HG02610 (cell line): ENCODE measurements at regions not wholly inside any gene's neighbourhood (a gene's known extent, or its start where the extent isn't known, plus 50 kb on each side); places are given as distances from the start of the nearest gene placed in this dataset.

Source experiments
- ATAC-seq: cut with Tn5 transposase; IDR thresholded peaks from one replicate; pipeline ENCODE4 v1.9.1; 2021; ENCODE audit warnings: mild to moderate bottlenecking, moderate library complexity; ENCODE audit not compliant: unreplicated experiment

DNA sequence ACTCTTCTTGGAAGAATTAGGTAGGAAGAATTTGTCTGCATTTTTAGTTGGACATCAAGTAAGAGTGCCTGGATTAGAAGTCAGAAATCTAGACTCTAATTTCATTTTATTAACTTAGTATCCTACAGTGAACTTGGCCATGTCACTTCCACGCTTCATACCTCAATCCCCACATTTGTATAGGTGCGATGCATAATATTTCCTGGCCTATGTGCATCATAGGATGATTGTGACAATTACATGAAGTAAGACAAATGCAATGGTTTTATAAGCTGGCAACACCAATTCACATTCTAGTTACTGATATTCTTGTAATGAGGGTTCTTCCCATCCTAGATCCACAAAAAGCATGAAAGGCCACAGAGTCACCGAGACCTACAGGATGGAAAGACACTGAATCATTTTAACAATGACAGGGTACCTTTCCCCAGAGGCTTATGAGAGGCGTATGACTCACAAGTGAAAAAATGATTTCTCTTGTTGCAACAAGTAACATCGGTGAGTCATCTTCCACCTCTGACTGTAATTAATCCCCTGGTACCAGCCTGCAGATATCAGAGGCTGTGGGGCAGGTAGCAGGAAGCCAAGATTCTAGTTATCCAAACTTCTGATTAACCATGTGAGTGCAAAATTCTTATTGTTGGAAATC is 56.0 kb upstream of the OR5AK2 start:
- ATAC-seq = no peak

DNA sequence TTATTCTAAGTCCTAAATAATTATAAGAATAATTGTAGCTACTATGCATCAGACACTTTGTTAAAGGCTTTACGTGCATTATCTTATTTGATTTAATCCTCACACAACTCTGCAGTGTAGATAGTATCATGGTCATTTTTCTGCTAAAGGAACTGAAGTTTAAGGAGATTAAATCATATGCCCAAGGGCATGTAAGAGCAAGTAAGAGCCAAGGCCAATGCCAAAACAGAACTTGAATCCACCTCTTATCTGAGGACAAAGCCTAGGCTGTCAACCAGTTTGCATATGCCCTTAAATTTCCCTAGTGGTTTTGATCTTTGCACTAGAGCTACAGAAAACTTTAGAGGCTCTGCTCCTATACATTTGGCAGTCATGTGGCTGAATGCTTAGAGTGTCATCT is 65.6 kb upstream of the OR5AK2 start:
- ATAC-seq = no peak

DNA sequence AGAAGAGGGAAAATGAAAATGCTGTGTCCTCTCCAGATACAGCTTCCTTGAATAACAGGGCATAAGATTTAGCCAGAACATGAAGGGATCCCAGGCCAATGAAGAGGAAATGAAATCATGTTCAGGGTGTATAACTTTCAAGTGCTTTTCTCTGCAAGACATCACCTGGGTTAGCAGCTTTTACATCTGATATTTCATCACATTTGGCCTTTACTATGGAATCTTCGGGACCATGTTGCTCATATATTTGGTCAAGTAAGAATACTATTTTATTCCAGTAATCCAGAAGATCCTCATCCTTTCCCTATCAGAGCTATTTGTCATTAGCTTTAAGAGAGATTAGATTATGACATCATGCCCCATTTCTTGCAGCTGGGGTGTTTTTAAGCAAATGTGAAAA is 66.3 kb upstream of the OR5AK2 start:
- no peak for ATAC-seq

DNA sequence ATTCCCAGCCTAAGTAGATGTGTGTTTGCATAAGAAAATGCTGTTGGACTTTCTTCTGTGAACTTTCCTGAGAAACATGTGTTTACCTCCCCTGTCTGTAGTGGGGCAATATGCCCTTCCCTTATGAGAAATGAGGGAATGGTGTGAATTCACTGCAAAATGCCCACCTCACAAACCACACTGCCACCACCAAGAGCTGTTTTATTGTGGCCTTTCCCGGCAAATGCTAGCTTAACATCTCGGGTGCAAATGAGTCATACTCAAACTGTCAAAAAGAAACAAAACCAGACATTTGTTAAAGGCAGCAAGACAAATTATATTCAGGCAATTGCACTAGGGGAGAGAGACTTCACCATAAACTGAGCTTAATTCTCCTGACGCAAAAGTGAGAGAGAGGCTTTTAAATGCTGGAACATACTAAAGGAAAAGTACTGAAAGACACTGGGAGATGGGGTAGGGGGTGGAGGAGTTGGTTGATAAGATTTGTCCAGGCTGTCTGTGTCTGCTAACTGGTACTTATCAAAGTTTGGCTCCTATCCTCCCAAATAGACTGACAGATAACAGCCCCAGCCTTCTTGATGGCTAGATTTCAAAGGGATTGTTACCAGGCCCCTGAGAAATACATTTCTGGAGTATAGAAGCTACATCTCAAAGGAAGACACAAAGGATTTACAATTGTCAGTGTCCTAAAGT is 70.9 kb upstream of the OR5AK2 start:
- ATAC-seq = no peak

DNA sequence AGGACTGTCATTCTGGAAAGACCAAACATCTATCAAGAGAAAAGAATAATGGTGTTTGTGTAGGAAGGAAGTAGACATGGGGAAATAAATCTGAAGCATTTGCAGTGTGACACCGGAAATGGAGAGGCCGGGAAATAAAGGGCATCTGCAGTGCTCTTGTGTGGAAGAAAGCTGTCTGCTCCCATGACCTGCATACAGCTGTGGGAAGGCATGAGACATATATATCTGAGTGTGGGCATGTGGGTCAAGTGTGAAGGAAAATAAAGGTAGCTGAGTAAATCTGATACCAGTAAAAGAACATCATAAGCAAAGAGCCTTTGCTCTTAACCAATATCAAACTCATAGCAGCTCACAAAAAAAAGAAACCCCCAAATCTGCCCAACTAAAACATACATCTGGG is 72.1 kb upstream of the OR5AK2 start:
- ATAC-seq = no peak

DNA sequence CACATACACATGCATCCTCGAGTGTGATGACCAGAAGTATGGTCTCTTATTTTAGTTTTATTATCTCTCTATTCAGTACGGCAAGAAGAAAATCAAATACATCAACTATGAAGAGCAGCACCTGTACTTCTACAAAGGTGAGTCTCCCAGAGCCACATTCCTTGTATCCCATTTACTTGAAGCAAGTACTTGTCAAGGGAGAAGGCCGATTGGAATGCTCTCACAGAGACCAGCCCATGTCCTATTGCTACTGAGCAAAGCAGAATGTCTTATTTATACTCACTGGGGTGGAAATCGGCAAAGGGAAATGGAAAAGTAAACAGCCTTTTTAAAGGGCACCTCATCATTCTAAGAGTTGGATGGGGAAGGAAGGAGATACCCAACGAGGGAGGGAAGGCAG is 72.6 kb upstream of the OR5AK2 start:
- no peak for ATAC-seq

DNA sequence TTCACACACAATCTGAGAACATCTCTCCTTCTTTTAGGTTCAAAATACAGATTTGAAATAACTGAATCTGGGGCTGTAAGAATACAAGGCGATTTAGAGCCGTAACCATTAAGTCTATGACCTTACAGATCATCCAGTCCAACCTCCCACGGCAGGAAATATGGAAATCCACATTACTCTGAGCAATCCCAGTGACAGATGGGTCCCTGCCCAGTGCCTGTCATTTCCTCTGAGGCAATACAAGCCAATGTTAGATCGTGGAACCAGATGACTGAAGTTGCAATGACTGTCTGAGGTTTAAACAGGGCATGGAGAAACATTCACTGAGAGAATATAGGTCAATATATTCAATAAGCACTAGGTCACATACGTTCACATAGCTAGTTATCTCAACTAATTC is 77.4 kb upstream of the OR5AK2 start:
- ATAC-seq = no peak

DNA sequence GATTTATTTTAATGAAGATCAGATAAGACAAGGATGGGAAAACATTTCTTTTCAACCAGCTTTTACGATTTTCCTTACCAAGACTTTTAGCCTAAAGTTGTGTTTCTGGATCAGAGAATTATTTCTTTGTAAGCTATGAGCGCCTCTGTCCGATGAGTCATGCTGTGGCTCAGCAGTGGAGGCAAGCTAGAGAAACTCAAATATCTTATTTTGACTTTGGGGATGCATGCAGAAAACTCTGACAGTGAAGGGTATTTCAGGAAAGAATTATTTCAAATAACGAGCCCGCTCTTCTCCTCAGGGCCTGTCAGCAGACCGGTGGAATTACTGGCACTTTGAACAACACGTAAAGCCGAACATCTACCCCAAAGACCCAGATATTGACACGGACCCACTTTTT is 77.9 kb upstream of the OR5AK2 start:
- no peak for ATAC-seq

DNA sequence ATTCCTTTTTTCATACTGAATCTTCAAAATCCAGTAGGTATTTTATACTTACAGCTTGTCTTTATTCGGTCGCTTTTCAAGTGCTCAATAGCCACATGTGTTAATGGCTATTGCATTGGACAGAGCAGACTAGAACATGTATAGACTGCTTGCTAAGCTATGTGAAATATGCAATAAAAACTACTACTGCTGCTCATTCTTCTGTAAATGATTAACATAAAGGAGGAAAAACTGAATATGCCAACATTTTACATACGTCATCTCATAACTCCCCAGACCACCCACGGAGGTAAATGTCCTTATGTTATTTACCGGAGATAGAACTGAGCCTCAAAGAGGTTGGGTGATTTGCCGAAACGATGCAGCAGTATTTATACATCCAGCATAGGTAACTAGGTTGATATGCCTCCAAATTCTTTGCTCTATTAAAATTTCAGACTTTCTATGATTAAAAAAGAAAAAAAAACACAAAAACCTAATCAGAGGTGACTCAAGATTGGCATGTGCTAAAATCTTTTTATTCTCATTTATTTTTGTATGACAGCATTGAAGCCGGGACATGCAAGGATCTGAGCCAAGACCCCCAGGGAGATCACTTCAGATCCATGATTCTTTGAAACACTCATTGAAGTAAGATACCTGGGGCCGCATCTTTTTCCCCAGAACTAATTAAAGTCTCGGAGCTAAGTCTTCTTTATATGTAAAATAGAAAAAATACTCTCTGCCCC is 78.5 kb upstream of the OR5AK2 start:
- no peak for ATAC-seq

DNA sequence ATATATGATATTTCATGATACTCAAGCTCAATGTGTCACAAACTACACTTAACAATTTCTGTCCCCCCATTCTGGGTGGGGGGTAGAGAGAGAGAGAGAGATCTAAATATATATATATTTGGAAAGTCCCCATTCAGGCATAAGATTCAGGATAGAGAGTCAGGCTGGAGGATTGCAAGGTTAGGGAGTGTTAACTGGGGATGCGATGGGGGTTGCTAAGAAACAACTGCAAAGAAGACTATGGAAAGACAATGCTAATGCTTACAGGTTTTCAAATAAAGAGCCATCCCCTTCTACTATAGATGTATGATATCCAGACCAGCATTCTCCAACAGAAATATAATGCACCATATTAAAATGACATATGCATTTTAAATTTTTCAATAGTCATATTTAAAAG is 79.2 kb upstream of the OR5AK2 start:
- no peak for ATAC-seq

DNA sequence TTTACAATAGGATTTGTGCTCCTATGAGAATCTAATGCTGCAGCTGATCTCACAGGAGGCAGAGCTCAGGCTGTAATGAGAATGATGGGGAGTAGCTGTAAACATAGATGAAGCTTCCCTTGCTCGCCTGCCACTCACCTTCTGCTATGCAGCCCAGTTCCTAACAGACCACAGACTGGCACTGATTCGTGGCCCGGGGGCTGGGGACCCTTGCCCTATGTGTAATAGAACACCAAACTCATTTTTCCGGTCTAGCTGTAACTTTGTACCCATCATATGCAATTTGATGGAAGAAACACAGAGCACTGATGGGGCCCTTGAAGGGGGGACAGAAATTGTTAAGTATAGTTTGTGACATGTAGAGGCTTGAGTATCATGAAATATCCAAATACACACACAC is 79.6 kb upstream of the OR5AK2 start:
- ATAC-seq = no peak

DNA sequence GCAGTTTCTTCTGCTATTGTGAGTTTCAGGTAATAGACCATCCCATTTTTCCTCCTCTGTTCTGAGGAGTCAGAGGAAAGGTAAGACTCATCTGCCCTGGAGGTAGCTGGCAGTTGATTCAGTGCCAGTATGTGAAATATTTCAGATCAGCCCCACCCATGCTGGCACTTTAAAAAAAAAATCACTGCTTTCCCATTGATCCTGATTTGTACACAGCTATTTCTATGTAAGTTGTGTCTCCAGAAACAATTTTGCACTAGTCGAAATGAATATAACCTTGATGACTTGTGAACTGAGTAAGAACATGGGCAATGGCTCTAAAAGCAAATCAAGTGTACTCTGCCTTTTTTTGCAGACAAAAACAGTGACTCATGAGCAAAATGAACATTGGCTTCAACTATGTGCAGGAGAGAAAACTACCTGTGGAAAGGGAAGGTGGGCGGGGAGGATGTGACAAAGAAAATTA is 82.0 kb upstream of the OR5AK2 start:
- no peak for ATAC-seq

DNA sequence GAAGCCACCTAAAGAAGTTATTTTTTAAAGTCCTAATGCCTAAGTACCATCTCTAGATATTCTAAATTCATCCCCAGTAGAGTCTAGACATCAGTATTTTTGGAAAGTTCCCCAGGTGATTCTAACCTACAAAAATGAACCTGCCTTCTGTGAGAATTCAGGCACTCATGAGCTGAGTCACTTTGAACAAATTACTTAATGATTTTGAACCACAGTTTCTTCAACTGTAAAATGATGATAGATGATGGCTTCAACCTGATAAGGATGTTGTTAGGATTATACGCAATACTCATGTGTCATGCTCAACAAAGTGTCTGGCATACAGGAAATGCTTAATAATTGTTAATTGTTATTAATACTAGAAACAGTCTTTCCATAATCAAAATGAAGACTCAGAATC is 82.8 kb upstream of the OR5AK2 start:
- ATAC-seq = no peak

DNA sequence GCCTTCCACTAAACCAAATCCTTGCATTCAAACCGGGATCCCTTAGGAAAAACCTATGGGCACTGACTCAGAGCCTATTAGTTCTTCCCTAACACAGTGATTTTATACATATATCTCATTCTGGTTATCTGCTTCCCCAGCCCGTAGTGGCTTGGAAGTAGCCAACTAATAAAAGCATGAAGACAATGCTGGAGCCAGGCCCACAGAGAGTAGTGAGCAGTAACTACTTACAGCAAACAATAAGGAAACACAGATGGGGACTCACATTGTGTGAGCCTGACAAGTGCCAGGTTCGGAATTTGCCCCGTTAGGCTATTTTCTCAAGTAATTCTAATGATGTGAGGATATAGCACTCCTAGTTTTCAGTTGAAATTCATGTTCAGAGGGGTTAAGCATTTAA is 83.3 kb upstream of the OR5AK2 start:
- no peak for ATAC-seq

DNA sequence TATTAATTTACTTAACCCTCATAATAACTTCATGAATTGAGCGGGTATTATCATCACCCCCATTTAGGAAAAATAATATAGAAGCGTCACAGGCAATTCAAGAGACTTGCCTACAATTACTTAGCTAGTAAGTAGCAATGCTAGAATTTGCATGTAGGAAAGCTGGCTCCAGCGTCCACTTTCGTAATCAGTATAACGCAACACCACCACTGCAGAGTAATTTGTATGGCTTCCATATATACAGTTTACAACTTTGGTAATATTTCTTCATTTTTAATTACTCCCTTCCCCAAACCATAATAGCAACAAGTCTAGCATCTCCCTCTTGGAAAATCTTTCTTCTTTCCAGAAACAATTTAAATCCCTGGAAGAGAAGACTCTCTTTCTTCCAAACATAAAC is 89.9 kb upstream of the OR5AK2 start:
- ATAC-seq = no peak

DNA sequence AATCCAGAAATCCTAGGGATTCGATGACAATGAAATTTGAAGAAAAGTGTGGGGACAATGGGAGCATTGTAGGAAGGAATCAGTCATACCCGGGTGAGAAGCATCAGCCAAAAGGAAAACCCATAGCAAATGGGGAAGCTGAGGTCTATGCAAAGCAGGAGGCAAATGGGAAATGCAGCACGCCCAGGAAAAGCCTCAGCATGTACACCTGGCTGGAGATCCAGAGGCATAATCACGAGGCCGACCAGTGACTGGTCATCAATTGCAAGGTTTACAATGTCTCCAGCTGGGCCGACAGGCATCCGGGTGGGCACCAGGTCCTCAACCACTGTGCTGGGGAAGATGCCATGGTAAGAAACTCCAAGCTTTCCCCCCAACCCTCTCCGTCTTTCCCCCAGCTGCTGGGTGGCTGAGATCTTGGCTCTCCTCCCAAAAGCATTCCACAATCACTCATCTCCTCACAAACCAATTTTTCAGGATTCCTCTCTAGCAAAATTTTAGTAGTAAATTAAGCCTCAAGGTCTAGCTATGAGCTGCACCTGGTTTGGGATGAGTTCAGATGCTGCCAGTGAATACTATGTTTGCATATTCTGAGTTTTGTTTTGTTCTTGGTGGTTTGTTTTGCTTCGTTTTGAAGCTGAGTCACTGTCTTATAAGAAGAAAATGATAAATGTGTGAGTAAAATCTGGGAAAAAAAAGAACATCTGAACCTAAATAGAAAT is 98.0 kb upstream of the OR5AK2 start:
- ATAC-seq = no peak

DNA sequence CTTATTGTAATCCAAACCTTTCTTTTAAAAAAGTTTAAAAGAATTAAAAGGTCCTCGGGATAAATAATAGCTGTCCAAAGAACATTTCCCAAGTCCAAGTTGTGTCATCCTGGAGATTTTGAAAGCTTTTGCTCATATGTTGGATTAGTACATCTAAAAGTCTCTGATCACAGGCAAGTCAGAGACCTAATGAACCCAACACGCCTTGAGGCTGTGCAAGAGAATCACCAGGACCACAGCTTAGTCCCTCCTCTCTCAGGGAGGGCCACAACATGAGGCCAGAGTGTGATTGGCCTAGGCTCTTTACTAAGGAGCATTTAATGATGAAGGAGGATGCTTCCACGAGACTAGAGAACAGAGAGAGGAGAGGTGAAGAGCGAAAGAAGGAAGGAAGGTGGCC is 98.7 kb upstream of the OR5AK2 start:
- no peak for ATAC-seq

DNA sequence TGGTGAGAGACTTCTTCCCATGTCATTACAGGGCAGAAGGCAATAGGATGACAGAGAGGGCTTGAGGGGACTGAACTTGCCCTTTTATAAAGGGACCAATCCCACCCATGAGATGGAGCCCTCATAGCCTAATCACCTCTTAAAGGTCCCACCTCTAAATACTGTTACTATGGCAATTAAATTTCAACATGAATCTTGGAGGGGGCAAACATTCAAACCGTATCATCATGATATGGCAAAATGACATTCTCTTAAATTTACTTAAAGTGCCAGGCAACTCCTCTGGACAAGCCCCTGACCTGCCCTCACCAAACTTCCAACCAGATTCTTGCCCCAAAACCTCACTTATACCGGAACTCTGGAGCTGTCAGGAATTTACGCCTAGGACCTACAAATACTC is 100.8 kb upstream of the OR5AK2 start:
- ATAC-seq = no peak

DNA sequence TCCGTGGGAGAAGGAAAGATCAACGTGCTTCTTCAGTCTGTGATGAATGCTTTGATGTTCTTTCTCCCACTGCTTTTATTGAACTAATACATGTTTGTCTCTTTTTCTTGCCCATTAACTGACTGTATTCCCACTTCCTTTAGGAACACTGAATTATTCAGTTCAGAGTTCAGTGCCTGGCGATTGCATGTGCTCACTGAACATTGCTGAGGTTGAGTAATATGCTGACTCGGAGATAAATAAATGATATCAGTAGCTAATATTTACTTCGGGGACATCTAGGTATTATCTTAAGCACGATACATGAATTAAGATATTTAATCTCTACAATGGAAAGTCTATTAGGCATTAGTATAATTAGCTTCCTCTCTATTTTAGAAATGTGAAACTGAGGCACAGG is 102.3 kb upstream of the OR5AK2 start:
- ATAC-seq = no peak

DNA sequence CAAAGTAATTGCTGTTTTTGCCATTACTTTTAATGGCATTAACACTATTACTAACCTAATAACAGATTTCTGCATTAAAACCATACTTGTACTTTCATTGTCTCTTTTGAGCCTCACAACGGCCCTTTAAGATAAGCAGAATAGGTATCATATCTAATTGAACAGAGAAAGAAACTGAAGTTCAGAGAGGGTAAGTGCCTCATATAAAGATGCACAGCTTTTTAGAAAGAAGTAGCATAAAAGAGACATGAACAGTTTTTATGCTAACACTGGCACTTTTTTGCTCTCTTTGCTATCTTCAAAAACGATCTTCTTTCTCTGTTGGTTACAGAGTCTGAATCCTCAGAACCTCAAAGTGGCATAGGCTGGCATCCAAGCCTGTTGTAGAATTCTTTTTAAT is 102.9 kb upstream of the OR5AK2 start:
- no peak for ATAC-seq

DNA sequence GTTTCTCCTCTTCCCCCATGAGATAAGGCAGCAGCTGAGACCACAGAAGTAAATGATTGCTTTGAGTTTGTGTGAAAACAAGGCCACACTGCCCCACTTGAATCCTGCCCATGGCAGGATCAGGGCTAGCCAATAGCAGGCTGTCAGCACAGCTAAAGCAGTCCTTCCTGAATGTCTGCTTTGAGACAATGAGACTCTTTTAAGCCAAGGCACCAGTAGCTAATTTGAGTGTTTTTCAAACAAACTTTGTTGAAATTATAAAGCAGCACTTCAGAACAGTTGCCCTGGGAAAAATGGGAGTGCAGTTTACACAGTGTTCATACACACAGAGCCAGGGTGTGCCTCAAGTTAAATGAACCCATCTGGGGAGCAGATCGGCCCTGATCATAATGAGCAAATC is 103.5 kb upstream of the OR5AK2 start:
- no peak for ATAC-seq
